ENCODE measurements at regions not wholly inside any gene's neighbourhood (a gene's known extent, or its start where the extent isn't known, plus 50 kb on each side); places are given as distances from the start of the nearest gene placed in this dataset.
A peak's percentile ranks its signal among the peaks of the same experiment; 100 is the strongest.

- no peak for DNase-seq (ENCODE audit: low read depth, low spot score)
These were observed 301.7 kb upstream of the SPRY2 start for GRCh38 chr13:80642641-80643040.

DNA sequence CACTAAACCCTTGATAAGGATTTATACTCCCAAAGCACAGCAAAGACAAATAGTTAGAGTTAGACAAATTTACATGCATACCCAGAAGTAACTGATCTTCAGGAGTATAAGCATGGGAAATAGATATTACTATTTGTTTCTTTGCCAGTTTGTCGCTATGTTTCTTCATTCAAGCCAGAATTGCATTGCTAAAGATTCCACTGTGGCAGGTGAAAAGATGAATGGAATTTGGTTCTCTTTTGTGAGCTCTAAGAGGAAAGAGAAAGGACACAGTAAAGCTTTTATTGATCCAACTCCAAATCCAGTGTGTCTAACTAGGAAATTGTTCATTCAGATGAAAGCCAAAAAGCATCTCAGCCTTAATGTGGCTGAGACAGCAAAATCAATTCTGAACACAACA lies 292.3 kb upstream of the SPRY2 start:
- no peak for DNase-seq (ENCODE audit: low read depth, low spot score)

- DNase-seq (ENCODE audit: low read depth, low spot score) = peak; percentile 62
These were observed 289.8 kb upstream of the SPRY2 start for GRCh38 chr13:80630685-80631121.

DNA sequence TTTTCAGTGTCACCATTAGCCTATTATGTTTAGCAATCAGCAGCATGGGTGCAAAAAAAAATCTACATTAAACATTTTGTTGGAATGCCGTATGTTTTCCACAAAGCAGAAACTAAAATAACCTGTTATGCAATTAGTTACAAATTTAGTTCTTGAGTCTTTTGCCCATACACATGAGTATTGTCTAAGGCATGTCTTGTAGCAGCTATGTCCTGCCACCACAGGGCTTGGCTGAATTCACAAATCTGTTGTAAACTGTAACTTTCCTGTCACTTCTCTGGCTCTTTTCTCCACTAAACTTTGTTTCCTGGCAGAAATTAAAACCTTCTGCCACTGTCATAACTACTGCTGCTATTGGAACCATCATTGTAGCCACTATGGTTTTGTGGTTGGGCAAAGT lies 277.9 kb upstream of the SPRY2 start:
- no peak for DNase-seq (ENCODE audit: low read depth, low spot score)

- no peak for DNase-seq (ENCODE audit: low read depth, low spot score)
These were observed 271.9 kb upstream of the SPRY2 start for GRCh38 chr13:80612804-80613203.

DNA sequence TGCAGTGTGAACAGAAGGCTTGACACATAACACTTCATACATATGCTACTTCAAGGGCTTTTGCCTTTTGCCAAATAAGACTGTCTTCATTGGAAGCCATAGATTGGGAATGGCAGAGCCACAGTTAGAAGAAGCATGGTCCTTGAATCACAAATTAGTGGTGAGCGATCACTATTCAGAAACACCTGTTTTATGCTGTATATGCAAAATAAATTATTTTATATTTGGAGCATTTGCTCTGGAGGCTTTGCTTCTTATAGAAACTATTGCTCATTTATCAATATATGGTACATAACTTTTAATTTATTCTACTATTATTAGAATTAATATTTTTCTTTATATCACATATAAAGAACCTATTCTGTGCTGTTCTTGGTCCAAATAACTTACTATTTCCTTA lies 270.4 kb upstream of the SPRY2 start:
- no peak for DNase-seq (ENCODE audit: low read depth, low spot score)

DNA sequence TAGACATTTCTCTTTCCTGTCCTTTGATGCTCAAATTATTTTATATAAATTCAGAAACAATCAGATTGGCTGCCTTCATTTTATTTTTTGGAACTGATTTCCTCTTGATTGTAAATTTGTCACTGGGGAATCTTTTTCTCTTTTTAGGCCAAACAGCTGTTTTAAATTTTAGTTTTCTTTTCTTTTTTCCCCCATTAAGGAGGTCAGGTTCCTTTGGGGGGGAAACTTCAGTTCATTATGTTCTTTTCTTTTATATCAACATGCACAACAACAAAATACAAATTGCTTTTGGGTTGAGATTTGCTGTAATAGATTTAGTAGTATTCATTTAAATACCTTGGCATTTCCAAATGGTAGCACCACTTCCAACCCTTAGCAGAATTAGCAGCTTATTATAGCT lies 264.8 kb upstream of the SPRY2 start:
- no peak for DNase-seq (ENCODE audit: low read depth, low spot score)

DNA sequence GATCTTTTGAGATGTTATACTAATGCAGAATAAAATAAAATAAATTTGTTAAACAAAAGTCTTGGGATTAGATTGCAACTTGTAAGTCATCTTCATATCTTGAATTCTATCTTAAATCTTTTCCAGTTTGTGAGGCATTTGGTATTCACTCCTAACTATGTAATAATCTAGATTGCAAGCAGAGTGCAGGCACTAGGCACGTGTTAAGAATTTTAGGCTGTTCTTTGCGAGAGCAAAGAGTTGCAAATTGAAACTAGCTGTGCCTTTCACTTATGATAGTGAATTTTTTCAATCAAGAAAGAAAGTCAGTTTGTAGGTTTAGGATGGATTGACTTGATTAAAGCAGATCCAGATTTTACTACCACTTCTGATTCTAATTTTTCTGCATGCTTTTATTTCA lies 264.1 kb upstream of the SPRY2 start:
- DNase-seq (ENCODE audit: low read depth, low spot score) = no peak

GRCh38 chr13:80604098-80604497 lies 263.2 kb upstream of the SPRY2 start:
- DNase-seq (ENCODE audit: low read depth, low spot score) = no peak

DNA sequence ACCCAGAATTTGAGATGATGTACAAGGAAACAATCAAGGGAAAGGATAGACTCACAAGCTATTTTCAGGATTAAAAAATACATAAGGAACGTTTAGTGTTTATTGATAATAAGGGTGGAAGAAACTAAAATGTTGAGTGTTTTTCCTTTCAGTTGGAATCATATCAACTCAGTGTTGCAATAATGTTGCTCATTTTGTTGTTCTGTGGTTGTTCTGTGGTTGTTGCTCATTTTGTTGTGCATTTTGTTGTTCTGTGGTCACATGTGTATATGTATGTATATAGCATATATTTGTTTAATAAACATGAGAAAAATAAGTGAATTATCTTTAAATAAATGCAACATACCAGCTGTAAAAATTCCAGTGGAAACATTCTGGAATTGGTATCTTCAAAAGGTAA lies 262.4 kb upstream of the SPRY2 start:
- no peak for DNase-seq (ENCODE audit: low read depth, low spot score)

GRCh38 chr13:80599765-80600164 lies 258.8 kb upstream of the SPRY2 start:
- no peak for DNase-seq (ENCODE audit: low read depth, low spot score)

DNA sequence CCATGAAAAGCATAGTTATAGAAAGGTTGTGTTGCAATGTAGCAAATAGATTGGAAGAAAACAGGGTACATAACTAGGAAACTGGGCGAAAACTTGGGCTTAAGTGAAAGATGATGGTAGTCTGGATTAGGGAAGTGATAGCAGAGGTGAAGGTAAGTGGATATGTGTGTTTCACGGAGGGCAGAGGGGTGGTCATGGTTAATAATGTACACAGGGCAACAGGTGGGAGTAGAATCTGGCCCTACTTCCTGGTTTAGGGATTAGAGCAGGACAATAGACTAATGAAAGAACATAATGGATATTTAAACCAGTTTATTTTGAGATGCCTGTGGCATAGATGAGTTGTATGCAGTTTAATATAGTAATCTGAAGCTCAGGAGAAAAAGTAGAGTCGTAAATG lies 257.3 kb upstream of the SPRY2 start:
- no peak for DNase-seq (ENCODE audit: low read depth, low spot score)

- DNase-seq (ENCODE audit: low read depth, low spot score) = no peak
These were observed 251.2 kb upstream of the SPRY2 start for GRCh38 chr13:80591976-80592740.

- DNase-seq (ENCODE audit: low read depth, low spot score) = no peak
These were observed 249.6 kb upstream of the SPRY2 start for GRCh38 chr13:80590551-80590950.

GRCh38 chr13:80586356-80586755 lies 245.4 kb upstream of the SPRY2 start:
- no peak for DNase-seq (ENCODE audit: low read depth, low spot score)

DNA sequence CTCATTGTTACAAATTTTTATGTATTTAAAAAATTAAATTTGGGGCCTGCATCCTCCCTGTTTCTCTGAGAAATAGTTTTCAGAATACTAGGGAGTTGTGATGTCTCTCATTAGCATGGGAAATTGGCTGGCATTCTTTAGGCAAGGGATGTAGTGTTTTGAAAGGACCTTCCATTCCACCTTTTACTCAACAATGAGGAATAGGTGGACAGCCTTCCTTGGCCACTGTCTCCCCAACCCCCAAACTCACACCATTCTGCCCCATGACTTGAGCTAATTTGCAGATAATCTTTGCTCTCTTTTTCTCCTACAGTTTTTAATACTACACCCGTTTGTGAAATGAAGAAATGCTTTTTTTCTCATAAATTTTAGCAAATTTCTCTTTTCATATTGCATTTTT lies 244.6 kb upstream of the SPRY2 start:
- no peak for DNase-seq (ENCODE audit: low read depth, low spot score)

- DNase-seq (ENCODE audit: low read depth, low spot score) = no peak
These were observed 243.9 kb upstream of the SPRY2 start for GRCh38 chr13:80584785-80585184.

DNA sequence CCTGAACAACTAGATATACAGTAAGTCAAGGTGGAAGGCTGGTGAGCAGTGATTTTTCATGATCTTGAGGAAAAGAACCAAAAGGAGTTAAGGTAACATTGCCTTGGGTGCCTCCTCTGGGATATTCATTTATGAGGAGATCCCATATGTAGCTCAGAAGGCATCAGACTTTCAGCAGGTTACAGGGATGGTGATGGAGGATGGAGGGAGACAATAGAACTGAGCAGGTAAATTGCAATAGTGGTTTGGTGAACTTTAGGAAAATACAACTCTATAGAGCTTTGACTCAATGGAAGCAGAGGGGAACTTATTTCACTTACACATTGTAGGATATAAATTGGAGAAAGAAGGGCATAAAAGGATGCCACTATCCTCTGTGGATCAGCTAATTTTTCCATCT lies 243.4 kb upstream of the SPRY2 start:
- DNase-seq (ENCODE audit: low read depth, low spot score) = no peak

DNA sequence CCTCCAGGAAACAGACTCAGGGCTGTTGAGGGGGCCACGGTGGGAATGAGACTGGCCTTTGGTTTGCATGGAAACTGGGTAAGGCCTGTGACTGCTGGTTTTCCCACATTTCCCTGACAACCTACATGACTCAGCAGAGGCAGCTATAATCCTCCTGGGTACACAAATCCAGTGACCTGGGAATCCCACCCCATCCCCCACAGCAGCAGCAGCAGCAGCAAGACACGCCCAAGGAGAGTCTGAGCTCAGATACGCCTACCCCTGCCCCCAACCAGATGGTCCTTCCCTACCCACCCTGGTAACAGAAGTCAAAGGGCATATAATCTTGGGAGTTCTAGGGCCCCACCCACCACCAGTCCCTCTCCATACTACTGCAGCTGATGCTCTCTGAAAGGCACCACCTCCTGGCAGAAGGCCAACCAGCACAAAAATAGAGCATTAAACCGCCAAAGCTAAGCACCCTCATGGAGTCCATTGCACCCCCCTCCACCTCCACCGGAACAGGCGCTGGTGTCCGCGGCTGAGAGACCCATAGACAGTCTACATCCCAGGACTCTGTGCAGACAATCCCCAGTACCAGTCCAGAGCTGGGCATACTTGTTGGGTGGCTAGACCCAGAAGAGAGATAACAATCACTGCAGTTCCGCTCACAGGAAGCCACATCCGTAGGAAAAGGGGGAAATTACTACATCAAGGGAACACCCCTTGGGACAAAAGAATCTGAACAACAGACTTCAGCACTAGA lies 237.2 kb upstream of the SPRY2 start:
- no peak for DNase-seq (ENCODE audit: low read depth, low spot score)

DNA sequence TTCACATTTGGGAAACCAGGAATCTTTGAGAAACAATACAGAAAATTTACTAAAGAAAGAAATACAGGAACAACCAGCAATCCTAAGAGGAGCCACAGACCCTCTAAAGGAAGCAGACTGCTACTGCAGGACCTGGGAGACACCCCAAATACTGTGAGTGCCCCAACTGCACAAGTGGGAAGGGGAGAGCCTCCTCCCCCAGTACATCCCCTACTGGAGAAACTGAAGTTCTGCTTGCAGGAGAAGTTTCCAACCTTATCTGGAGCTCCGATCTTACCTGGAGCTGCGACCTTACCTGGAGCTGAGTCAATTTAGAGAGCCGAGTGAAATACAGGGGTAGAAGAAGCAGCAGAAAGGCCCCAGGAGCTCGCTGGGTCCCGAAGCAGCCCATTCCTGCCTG lies 236.4 kb upstream of the SPRY2 start:
- DNase-seq (ENCODE audit: low read depth, low spot score) = no peak

- DNase-seq (ENCODE audit: low read depth, low spot score) = no peak
These were observed 233.4 kb upstream of the SPRY2 start for GRCh38 chr13:80574113-80574850.

GRCh38 chr13:80572923-80573316 lies 232.0 kb upstream of the SPRY2 start:
- no peak for DNase-seq (ENCODE audit: low read depth, low spot score)
